HG03060 (cell line): ENCODE measurements at regions not wholly inside any gene's neighbourhood (a gene's known extent, or its start where the extent isn't known, plus 50 kb on each side); places are given as distances from the start of the nearest gene placed in this dataset.
"Not testable (repeated sequence)": the region's sequence is repeated elsewhere in the genome, so short reads cannot be mapped to it uniquely, and the experiment has no call there.

Experiments
- ATAC-seq: cut with Tn5 transposase; IDR thresholded peaks from one replicate; pipeline ENCODE4 v1.9.1; 2021; ENCODE audit warnings: low read depth, moderate number of reproducible peaks; ENCODE audit not compliant: unreplicated experiment

DNA sequence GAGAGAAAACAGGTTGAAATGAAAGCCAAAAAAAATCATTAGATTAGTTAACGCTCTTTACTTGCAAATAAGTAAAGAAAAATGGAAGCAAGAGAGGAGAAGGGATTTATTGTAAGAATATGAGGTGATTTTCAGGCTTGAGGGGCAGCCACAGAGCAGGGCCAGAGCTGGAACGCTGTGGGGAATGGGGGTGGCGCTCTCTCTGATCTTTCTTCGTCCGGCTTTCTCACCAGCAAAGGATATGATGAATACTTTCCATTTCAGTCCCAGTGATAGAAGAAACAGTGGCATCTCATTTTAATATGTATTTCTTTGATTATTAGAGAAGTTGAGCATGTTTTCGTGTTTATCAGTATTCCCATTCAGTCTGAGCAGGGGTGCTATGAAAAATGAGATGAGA, 112.2 kb downstream of the SKIDA1 start:
- ATAC-seq = no peak

DNA sequence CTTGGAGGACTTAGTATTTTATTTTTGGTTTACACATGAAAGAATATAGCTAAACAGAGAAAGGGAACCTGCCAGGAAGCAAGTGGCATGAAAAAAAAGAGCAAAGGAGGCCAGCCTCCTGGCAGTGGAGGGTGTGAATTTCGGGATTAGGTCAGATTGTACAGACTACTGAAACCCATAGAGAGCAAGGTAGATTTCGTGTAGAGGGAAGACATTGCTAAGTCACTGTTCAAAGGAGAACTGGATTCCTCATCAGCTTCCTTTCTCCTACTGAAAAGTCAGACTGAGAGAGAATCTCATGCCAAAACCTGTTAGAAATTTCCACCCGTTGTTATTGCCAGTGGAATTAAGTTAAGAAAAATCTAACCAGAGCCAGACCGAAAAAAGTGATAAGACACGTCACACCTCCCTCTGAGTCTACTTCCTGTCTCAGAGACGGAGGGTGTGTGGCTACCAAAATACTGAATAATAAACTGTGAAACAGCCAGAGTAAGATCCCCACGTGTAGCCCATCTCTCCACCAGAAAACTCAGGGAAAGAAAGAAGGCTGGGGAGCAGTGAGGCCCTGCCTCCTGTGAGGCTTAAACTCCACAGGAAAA, 118.8 kb downstream of the SKIDA1 start:
- ATAC-seq = no peak

DNA sequence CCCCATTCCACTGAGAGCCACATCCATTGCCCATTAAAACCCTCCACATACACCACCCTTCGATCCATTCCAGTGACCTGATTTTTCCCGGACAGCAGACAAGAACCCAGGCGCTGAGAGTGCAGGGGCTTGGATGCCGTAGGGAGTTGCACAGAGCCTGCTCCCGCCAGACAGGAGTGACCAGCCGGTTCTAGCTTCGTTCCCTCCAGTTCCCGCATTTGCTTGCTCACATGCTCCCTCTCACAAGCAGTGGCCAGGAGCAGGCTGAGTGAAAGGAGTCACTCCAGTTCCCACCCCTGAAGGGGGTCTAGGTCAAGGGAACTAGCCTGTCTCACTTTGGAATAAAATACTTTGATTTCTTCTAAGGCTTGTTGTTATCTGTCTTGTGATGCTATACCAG, 119.5 kb downstream of the SKIDA1 start:
- ATAC-seq = no peak

DNA sequence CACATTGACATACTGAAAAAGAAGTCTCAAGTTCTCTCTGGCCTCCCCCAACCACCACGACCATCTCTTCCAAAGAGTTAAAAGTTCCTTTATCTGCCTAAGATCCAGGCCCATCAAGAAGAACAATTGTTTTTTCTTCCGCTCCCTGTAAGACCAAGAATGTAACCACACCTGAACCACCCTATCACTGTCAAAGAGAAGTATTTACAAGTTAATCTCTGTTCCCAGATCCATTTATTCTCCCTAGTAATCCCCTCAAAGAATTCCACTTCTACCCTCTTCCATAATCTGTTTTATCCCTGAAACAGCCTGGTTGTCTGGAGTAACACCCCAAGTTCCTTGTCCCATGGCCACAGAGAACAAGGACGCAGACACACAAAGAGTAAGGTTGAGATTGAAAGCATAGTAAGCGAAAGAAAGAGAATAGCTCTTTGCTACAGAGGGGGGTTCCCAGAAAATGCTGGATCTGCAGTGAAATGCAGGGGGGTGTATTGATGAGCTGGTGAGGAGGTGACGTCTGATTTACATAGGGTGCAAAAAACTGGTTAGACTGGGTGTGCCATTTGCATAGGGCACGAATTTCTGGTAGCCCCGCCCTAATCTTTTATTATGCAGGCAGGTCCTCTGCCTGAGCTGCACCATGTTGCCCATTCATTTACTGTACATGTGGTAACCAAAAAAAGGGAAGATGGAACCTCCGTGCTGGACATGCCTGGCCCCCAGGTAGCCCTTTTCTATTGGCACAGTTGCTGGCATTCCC, 122.0 kb downstream of the SKIDA1 start:
- no peak for ATAC-seq

DNA sequence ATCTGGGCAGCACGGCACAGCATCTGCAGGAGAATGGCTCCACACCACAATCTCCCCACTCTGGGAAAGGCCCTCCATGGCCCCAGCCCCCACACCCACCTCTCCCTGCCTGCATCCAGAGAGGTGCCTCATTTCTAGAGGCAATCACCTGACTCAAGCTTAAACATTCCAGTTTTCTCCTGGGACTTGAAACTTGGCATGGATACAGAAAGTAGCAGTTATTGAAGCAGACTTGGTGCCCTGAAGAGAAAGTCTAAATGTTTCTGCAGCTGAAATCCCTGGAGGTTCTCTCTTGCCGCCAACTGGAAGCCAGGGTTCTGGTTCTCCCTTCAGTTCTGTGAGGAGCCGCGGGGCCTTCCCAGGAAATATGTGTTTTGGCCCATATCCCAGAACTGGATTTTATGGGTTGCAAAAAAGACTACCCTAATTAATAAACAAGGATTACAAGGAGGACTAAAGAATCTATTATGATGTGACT, 122.8 kb downstream of the SKIDA1 start:
- no peak for ATAC-seq

DNA sequence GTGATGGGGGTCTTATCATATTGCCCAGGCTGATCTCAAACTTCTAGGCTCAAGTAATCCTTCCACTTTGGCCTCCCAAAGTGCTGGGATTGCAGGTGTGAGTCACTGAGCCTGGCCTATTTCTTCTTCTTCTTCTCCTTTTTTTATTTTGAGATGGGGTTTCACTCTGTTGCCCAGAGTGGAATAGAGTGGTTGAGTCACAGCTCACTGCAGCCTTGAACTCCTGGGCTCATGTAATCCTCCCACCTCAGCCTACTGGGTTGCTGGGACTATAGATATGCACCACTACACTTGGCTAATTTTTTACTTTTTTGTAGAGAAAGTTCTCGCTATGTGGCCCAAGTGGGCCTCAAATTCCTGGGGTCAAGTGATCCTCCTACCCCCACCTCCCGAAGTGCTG, 124.3 kb downstream of the SKIDA1 start:
- ATAC-seq = no peak

DNA sequence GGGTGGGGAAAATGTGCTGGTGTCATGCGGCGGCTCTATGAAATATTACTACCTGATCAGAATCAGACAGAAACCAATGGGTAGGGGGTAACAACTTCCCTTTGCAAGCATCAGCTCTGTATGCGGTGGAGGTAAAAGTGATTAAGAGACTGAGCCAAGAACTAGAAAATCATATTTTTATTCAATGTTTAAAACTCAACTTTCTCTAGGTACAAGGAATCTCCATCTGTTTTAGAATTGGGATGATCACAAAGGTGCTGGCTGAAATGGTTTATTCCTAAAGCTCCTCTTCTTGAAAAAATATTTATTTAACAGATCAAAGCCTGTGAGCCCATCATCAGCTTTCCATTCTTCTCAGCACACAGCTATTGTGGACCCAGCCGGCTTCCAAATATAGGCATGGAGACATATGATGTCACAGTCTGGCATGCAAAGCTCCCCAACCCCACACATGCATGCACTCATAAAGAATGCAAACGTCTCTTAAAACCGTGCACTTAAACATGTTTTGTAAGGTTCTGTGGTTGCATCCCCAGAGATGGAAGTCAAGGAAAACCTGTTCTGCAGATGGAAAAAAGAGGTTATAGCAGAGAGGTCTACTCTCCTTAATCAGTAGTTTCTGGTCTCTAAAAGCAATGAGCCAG, 126.0 kb downstream of the SKIDA1 start:
- no peak for ATAC-seq

DNA sequence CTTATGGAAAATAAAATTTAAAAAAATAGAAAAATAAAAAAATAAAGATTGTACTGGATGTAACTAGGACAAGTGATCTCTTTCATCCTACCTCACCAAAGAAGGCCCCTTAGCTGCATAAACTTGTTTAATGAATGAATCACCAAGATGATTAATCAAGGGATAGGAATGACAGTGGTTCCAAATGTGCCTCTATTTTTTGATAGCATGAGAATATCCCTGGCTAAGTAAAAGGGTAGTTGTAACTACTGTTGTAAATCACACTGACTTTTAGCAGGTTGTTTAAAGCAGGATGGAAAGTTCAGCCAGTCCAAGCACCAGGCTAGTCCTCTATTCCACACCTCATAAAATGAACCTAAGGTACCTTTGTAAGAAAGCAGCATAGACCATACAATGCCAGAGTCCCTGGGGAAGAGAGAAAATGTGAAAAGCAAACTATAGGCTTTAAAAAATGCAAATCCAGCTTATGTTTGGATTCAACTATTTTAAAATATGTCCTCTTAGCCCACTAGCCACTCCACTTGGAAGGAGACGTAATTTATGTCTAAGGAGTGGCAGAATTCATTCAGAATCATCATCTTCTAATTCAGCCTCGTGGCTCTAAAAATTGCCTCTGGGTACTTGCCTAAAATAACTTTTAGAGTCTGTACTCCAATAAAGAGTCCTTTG, 126.8 kb downstream of the SKIDA1 start:
- no peak for ATAC-seq

DNA sequence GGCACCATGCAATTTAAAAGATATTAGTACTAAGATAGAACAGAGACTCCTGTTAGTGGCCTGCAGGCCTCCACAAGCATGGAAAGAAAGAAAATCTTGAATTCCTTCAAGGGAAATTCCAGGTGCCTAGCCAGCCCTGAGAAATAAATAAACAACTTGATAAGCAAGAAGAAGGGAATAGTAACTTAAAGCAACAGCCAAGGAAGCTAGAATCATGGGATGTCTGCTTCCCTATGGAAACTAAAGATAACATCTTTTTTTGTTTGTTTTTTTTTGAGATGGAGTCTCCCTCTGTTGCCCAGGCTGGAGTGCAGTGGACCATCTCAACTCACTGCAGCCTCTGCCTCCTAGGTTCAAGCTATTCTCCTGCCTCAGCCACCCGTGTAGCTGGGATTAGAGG, 128.6 kb downstream of the SKIDA1 start:
- ATAC-seq = no peak

DNA sequence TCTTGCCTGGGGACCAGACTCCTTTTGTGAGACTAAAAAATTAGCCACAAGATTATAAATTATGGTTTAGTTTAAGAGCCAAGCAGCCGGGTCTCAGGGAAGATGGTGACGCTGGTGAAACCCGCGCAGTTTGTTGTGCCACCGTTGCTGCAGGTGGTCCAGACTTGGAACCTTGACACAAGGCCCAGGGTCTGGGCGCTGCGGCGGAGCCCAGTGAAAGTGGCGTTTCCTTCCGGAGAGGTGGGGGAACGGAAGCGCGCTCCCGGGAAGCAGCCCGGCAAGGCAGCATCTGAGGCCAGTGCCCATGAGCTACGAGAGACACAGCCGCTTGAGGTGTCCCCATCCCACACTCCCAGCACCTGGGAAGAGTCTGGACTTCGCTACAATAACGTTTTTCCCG, 131.6 kb downstream of the SKIDA1 start:
- no peak for ATAC-seq

DNA sequence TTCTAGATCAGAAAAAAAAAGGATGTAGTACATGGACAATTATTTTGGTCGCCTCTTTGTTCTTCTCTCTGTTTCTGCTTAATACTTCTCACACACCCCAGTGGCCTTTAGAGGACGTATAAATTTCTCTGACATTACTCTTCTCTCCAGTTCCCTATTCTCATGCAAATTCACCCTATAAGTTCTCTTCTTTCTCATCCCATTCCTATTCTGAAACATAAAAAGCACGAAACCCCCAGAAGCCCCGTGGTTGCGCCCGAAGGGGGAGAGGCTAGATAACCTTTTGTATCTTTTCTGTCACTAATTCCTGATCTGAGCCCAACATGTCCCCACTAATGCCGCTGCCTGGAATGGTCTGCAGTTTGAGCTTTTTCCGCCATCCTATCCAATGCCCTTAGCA, 136.9 kb downstream of the SKIDA1 start:
- ATAC-seq = no peak

DNA sequence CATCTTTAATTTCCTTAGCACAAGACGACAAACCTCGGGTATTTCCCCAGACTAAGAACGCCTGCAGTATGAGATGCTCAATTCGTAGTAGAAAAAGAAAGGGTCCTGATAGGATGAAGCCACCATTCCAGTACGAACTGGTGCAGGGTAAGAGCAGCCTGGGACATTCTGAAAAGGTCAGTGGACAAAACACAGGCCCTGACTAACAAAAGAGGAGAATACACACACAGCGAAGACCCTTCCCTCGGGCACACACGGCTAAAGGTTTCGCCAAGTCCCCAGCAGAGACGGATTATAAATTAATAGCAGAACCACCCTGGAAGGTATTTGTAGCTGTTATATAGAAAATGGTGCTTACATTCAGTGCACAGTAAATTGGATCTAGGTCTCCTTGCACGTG, 137.6 kb downstream of the SKIDA1 start:
- ATAC-seq = no peak

DNA sequence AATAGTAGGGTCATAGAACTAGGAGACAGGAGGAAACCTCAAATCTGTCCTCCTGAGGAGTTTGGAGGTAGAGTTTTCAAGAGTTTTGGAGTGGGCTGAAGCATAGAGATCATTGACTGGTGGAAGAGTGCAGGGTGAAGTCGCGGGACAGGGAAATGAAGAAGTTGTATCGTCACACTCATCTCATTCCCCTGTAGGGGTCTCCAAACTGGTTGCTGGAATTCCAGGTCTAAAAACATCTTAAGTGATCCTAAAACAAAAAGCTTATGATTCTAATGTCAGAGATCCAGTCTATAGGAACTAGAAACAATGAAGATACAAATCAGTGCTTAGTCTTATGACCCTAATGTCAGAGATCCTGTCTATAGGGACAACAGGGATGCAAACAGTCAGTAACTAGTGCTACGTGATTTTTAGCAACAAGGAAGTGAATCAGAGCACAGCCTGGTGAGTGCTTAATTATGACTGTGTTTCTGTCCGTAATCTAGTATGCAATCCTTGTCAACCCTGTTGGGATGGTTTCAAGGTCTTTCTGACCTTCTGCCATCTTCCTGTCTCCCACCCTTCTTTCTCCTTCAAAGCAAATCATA, 139.4 kb downstream of the SKIDA1 start:
- ATAC-seq = no peak

DNA sequence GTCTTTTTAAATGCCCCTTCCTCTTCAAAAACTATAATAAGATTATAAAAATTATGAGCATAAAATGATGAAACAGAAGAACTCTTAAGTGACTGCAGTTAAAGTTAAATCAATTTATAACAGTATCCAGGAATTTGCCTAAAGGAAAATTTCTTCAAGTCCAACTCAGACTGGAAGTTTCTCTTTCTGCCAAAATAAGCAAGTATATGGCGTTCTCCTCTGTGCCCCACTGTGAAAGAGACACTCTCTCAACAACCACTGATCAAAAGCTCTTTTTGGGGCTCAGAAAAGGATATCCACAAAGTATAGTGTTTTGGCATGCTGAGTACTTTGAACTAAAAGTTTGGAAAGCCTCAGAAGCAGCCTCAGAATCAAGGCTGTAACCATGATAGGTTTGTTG, 139.9 kb downstream of the SKIDA1 start:
- no peak for ATAC-seq

DNA sequence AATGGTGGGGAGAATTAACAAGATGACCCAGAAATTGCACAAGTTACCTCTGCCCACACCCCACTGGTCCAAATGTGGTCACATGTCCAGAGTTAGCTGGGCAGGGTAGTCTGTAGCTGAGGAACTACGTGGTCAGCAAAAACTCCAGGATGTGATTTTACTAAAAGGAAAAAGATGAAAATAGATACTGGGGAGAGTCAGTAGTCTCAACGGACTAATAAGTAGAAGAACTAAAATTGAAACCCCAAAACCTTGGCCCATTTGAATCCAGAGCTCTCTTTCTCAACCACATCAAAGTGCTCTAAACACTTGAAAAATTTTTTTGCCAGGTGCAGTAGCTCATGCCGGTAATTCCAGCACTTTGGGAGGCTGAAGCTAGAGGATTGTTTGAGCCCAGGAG, 146.3 kb downstream of the SKIDA1 start:
- no peak for ATAC-seq

DNA sequence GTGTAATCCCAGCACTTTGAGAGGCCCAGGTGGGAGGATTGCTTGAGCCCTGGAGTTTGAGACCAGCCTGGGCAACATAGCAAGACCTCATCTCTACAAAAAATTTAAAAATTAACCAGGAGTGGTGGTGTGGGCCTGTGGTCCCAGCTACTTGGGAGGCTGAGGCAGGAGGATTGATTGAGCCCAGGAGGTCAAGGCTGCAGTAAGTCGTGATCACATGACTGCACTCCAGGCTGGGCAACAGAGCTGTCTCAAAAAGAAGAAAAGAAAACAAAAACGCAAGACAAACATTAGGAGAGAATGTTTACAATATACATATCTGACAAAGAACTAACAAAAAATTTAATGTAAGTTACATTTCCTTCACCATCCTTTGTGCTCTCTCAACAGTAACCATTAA, 150.2 kb downstream of the SKIDA1 start:
- ATAC-seq = not testable (repeated sequence)

DNA sequence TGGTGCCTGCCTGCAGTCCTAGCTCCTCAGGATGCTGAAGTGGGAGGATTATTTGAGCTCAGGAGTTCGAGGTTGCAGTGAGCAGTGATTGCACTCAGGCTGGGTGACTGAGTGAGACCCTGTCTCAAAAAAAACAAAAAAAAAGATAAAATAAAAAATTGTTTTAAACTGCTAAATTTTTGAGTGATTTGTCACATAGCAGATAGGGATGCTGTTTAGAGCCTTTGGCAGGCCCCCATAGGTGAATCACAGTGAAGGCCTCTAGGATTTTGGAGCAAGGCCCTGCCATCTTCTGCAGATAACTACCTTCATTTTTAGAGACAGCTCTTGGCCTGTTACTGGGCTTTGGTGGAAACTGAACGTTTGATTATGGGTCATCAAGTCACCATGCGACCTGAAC, 151.6 kb downstream of the SKIDA1 start:
- ATAC-seq = not testable (repeated sequence)

DNA sequence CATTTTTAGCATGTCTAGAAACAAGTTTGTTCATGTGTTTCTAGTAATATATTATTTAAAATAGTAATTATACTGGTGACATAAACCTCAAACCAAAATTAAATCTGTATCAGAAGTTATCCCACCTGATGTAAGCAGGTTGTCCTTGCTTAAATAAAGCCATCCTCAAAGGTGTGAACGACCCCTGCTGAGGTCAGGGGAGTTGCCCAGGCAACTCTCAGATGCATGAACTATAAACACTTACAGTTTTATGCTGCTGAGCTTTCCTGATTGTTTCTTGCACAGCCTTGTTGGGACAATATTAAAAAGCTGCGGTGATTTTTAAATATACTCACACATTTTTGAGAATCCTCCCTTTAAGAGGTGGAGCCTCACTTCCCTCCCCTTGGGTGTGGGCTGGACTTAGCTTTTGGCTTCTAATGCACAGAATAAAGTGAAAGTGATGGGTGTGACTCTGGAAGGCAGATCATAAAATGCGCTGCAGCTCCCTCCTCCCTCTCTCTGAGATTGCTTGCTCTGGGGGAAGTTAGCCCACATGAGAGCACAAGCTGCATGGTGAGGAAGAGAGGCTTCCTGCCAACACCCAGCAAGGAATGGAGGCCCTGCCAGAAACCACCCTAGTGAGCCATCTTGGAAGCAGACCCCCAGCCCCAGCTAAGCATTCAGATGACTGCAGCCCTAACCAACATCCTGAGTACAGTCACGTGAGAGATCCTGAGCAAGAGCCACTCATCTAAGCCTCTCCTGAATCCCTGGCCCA, 152.7 kb downstream of the SKIDA1 start:
- ATAC-seq = peak; percentile 76

DNA sequence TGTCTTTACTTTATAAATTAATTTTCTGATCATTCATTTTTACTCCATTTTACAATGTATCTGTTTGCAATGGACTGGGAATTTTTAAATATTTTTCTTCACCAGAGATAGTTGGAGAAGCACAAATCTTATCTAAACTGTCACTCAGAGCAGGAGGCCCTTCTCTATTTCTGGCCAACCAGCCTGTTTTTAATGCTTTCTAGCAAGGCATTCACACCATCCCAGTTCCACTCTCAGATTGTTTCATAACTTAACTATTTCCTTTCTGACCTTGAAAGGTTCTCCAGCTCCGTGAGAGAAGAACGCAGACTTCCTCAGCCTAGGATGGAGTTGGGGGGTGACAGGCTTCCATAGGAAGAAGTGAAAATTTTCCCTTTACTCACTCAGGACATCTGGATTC, 155.8 kb downstream of the SKIDA1 start:
- ATAC-seq = no peak

DNA sequence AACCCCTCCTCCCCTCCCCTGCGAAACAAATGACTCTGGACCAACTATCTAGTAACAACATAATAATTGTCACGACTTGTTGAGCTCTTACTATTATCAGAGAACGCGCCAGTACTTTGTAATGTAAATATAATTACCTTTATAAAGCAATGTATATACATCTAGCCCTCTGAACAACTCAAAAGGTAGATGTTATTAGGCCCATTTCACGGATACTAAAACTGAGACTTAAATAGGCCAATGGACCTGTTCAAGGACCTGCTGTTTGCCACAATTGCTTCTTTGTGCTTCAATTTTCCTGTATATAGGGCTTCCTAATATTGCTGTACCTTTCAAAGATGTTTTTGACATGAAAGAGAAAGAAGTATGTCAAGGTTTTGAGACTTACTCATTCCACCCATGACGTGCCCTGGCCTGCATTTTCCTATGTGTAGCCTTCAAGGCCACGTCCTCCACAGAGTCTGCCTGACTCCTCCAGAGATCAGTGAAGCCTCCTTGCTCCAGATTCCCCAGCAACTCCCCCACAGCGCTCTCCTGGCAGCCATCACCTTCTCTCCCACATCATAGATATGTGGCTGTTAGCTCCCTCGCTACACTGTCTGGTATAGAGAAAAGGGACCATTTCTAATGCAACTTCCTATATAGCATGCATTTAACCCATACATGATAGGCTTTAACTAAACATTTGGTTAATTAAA, 156.6 kb downstream of the SKIDA1 start:
- no peak for ATAC-seq
